ENCODE measurements at regions not wholly inside any gene's neighbourhood (a gene's known extent, or its start where the extent isn't known, plus 50 kb on each side); places are given as distances from the start of the nearest gene placed in this dataset.
A peak's percentile ranks its signal among the peaks of the same experiment; 100 is the strongest.

GRCh38 chr16:80314042-80314441, 226.8 kb upstream of the DYNLRB2 start:
- no peak overlapping the region for H3K27ac ChIP-seq
- peaks cover 3% of the 10 kb centered on the region for H3K4me1 ChIP-seq (ENCODE audit: low read depth)
- H3K36me3 ChIP-seq, result no peaks in the 10 kb centered on the region
- no peak for TF ChIP-seq CTCF (IDR thresholded peaks at IDR 0.05; ENCODE audit: low read depth, low read length)
- H3K27me3 ChIP-seq, result peaks cover 10% of the 10 kb centered on the region
- H3K9me3 ChIP-seq (ENCODE audit: low read depth), result no peaks in the 10 kb centered on the region
- DNase-seq (ENCODE audit: low read depth in 1 of 2, low spot score in 1 of 2), result no peak
- H3K4me3 ChIP-seq, result no peak overlapping the region

- Histone ChIP-seq H3K4me3 (no peak overlapping the region), H3K27ac (no peak overlapping the region), H3K27me3 (peaks cover 16% of the 10 kb centered on the region), H3K36me3 (no peaks in the 10 kb centered on the region), H3K9me3 (ENCODE audit: low read depth) (no peaks in the 10 kb centered on the region), H3K4me1 (ENCODE audit: low read depth) (peaks cover 24% of the 10 kb centered on the region)
- DNase-seq (ENCODE audit: low read depth in 1 of 2, low spot score in 1 of 2), result no peak
- no peak for TF ChIP-seq CTCF (IDR thresholded peaks at IDR 0.05; ENCODE audit: low read depth, low read length)
Measured at GRCh38 chr16:80309178-80309577, 231.6 kb upstream of the DYNLRB2 start.

- TF ChIP-seq CTCF (IDR thresholded peaks at IDR 0.05; ENCODE audit: low read depth, low read length), result no peak
- Histone ChIP-seq H3K4me3 (no peak overlapping the region), H3K4me1 (ENCODE audit: low read depth) (peaks cover 29% of the 10 kb centered on the region), H3K36me3 (no peaks in the 10 kb centered on the region), H3K27ac (no peak overlapping the region), H3K9me3 (ENCODE audit: low read depth) (no peaks in the 10 kb centered on the region), H3K27me3 (peaks cover 6% of the 10 kb centered on the region)
- no peak for DNase-seq (ENCODE audit: low read depth in 1 of 2, low spot score in 1 of 2)
Measured at GRCh38 chr16:80305410-80305809, 235.4 kb upstream of the DYNLRB2 start.

GRCh38 chr16:80303691-80304090, 237.1 kb upstream of the DYNLRB2 start:
- peak in 1 of 2 donors; percentile 63 for DNase-seq (ENCODE audit: low read depth in 1 of 2, low spot score in 1 of 2)
- no peak for TF ChIP-seq CTCF (IDR thresholded peaks at IDR 0.05; ENCODE audit: low read depth, low read length)
- Histone ChIP-seq H3K4me1 (ENCODE audit: low read depth) (peaks cover 29% of the 10 kb centered on the region), H3K4me3 (no peak overlapping the region), H3K27ac (no peak overlapping the region), H3K9me3 (ENCODE audit: low read depth) (no peaks in the 10 kb centered on the region), H3K27me3 (peaks cover 12% of the 10 kb centered on the region), H3K36me3 (no peaks in the 10 kb centered on the region)

GRCh38 chr16:80300876-80301275, 239.9 kb upstream of the DYNLRB2 start:
- Histone ChIP-seq H3K9me3 (ENCODE audit: low read depth) (no peaks in the 10 kb centered on the region), H3K27me3 (peaks cover 8% of the 10 kb centered on the region), H3K4me1 (ENCODE audit: low read depth) (peaks cover 14% of the 10 kb centered on the region), H3K4me3 (no peak overlapping the region), H3K36me3 (no peaks in the 10 kb centered on the region), H3K27ac (no peak overlapping the region)
- TF ChIP-seq CTCF (IDR thresholded peaks at IDR 0.05; ENCODE audit: low read depth, low read length), result no peak
- DNase-seq (ENCODE audit: low read depth in 1 of 2, low spot score in 1 of 2), result peak; percentile 3 to 29

GRCh38 chr16:80300456-80300855, 240.3 kb upstream of the DYNLRB2 start:
- Histone ChIP-seq H3K36me3 (no peaks in the 10 kb centered on the region), H3K4me3 (no peak overlapping the region), H3K9me3 (ENCODE audit: low read depth) (no peaks in the 10 kb centered on the region), H3K27me3 (peaks cover 8% of the 10 kb centered on the region), H3K27ac (no peak overlapping the region), H3K4me1 (ENCODE audit: low read depth) (peaks cover 10% of the 10 kb centered on the region)
- DNase-seq (ENCODE audit: low read depth in 1 of 2, low spot score in 1 of 2), result no peak
- no peak for TF ChIP-seq CTCF (IDR thresholded peaks at IDR 0.05; ENCODE audit: low read depth, low read length)
